Neural progenitor cell (in vitro differentiated cells): ENCODE measurements at regions not wholly inside any gene's neighbourhood (a gene's known extent, or its start where the extent isn't known, plus 50 kb on each side); places are given as distances from the start of the nearest gene placed in this dataset.

ENCODE experiments used
- DNase-seq: peaks from one replicate; pipeline ENCODE4 v3.0.0-alpha.2; 2016; ENCODE audit warnings: low spot score
- H2AFZ ChIP-seq: fragments of 200-600 bp; sonication (generic); replicated peaks from 2 replicates; pipeline ENCODE4 v1.6.1; 2016; ENCODE audit warnings: antibody characterized with exemption
- H3F3A ChIP-seq: fragments of 200-600 bp; sonication (generic); 2 replicates; pipeline ENCODE4 v1.6.1; 2016; ENCODE audit warnings: antibody characterized with exemption, low read depth
- H3K27ac ChIP-seq: fragments of 200-600 bp; sonication (generic); 2 replicates; pipeline ENCODE4 v1.5.1; 2016; ENCODE audit warnings: mild to moderate bottlenecking
- H3K27me3 ChIP-seq: fragments of 200-600 bp; sonication (generic); 2 replicates; pipeline ENCODE4 v1.6.1; 2016; ENCODE audit warnings: mild to moderate bottlenecking, moderate library complexity
- H3K36me3 ChIP-seq: fragments of 200-600 bp; sonication (generic); 2 replicates; pipeline ENCODE4 v1.5.1; 2016
- H3K4me1 ChIP-seq: fragments of 200-600 bp; sonication (generic); 2 replicates; pipeline ENCODE4 v1.6.1; 2016; ENCODE audit warnings: mixed run types
- H3K4me2 ChIP-seq: fragments of 200-600 bp; sonication (generic); 2 replicates; pipeline ENCODE4 v1.6.1; 2016
- H3K4me3 ChIP-seq: fragments of 200-600 bp; sonication (generic); 2 replicates; pipeline ENCODE4 v1.5.1; 2016
- H3K79me2 ChIP-seq: fragments of 200-600 bp; sonication (generic); 2 replicates; pipeline ENCODE4 v1.6.1; 2016; ENCODE audit warnings: low read depth
- H3K9ac ChIP-seq: fragments of 200-600 bp; sonication (generic); 2 replicates; pipeline ENCODE4 v1.6.1; 2016
- H3K9me3 ChIP-seq: fragments of 200-600 bp; sonication (generic); 2 replicates; pipeline ENCODE4 v1.5.1; 2016; ENCODE audit warnings: low read depth
- H4K20me1 ChIP-seq: fragments of 200-600 bp; sonication (generic); 2 replicates; pipeline ENCODE4 v1.6.1; 2016; ENCODE audit warnings: low read depth
- H3K27ac Mint-ChIP-seq: 3 replicates; pipeline ENCODE4 v1.8.0; 2021; ENCODE audit warnings: mixed read lengths
- H3K27me3 Mint-ChIP-seq: 2 replicates; pipeline ENCODE4 v1.8.0; 2022; ENCODE audit warnings: low read depth, mild to moderate bottlenecking, inconsistent platforms, moderate library complexity, mixed read lengths; ENCODE audit not compliant: insufficient read depth
- H3K36me3 Mint-ChIP-seq: 3 replicates; pipeline ENCODE4 v1.8.0; 2021; ENCODE audit warnings: mixed read lengths
- H3K4me1 Mint-ChIP-seq: 3 replicates; pipeline ENCODE4 v1.8.0; 2021; ENCODE audit warnings: mixed read lengths
- H3K4me3 Mint-ChIP-seq: 3 replicates; pipeline ENCODE4 v1.8.0; 2021; ENCODE audit warnings: mild to moderate bottlenecking, moderate library complexity, mixed read lengths
- H3K9me3 Mint-ChIP-seq: 3 replicates; pipeline ENCODE4 v1.8.0; 2020; ENCODE audit warnings: mixed read lengths
- CTCF ChIP-seq: fragments of 200-600 bp; sonication (generic); IDR thresholded peaks from 2 replicates; pipeline ENCODE4 v1.5.1; 2017; ENCODE audit warnings: antibody characterized with exemption, mild to moderate bottlenecking
- EZH2 ChIP-seq: fragments of 200-600 bp; sonication (generic); IDR thresholded peaks from 2 replicates; pipeline ENCODE4 v1.6.1; 2017; ENCODE audit warnings: antibody characterized with exemption, mild to moderate bottlenecking, moderate library complexity
- EZH2phosphoT487 ChIP-seq: fragments of 200-600 bp; sonication (generic); IDR thresholded peaks from 2 replicates; pipeline ENCODE4 v1.6.1; 2017; ENCODE audit warnings: antibody characterized with exemption

GRCh38 chr13:33634546-33634982 lies 183.4 kb upstream of the RFC3 start:
- H4K20me1 ChIP-seq: no peaks in the 10 kb centered on the region
- no peaks in the 10 kb centered on the region for H3K9me3 ChIP-seq
- DNase-seq: no peak
- H3K4me3 ChIP-seq: no peak overlapping the region
- H3K9me3 Mint-ChIP-seq: peaks cover 3% of the 10 kb centered on the region
- no peaks in the 10 kb centered on the region for H3K27me3 Mint-ChIP-seq
- no peak overlapping the region for H3K9ac ChIP-seq
- H2AFZ ChIP-seq: peak overlapping the region; percentile 29
- H3K4me2 ChIP-seq: no peak overlapping the region
- peaks cover 26% of the 10 kb centered on the region for H3K4me1 Mint-ChIP-seq
- no peaks in the 10 kb centered on the region for H3K79me2 ChIP-seq
- H3K27me3 ChIP-seq: no peaks in the 10 kb centered on the region
- no peaks in the 10 kb centered on the region for H3K36me3 Mint-ChIP-seq
- H3F3A ChIP-seq: no peaks in the 10 kb centered on the region
- no peak for TF ChIP-seq CTCF
- no peak for TF ChIP-seq EZH2phosphoT487
- TF ChIP-seq EZH2: no peak
- no peak overlapping the region for H3K27ac Mint-ChIP-seq
- no peaks in the 10 kb centered on the region for H3K4me1 ChIP-seq
- H3K36me3 ChIP-seq: no peaks in the 10 kb centered on the region
- H3K4me3 Mint-ChIP-seq: no peak overlapping the region
- no peak overlapping the region for H3K27ac ChIP-seq

- TF ChIP-seq EZH2: no peak
- TF ChIP-seq EZH2phosphoT487: no peak
- TF ChIP-seq CTCF: no peak
- no peaks in the 10 kb centered on the region for H3K9me3 Mint-ChIP-seq
Measured at GRCh38 chr13:33636243-33636642, 181.7 kb upstream of the RFC3 start.

GRCh38 chr13:33636955-33637670 lies 180.8 kb upstream of the RFC3 start:
- DNase-seq: no peak
- H3K4me1 Mint-ChIP-seq: peaks cover 30% of the 10 kb centered on the region
- Histone ChIP-seq H3K4me1 (peaks cover under 1% of the 10 kb centered on the region), H3K4me3 (no peak overlapping the region), H2AFZ (no peak overlapping the region), H3K79me2 (no peaks in the 10 kb centered on the region), H3K27me3 (no peaks in the 10 kb centered on the region), H3K4me2 (no peak overlapping the region), H3K27ac (no peak overlapping the region), H3K9me3 (no peaks in the 10 kb centered on the region), H3K9ac (no peak overlapping the region), H3F3A (no peaks in the 10 kb centered on the region), H4K20me1 (no peaks in the 10 kb centered on the region), H3K36me3 (no peaks in the 10 kb centered on the region)
- H3K27ac Mint-ChIP-seq: no peak overlapping the region
- no peaks in the 10 kb centered on the region for H3K36me3 Mint-ChIP-seq
- H3K9me3 Mint-ChIP-seq: no peaks in the 10 kb centered on the region
- no peak overlapping the region for H3K4me3 Mint-ChIP-seq
- TF ChIP-seq EZH2 (no peak), EZH2phosphoT487 (no peak), CTCF (no peak)
- no peaks in the 10 kb centered on the region for H3K27me3 Mint-ChIP-seq

More at GRCh38 chr13:33636243-33636642, 181.7 kb upstream of the RFC3 start:
- H3K4me3 Mint-ChIP-seq: no peak overlapping the region
- Histone ChIP-seq H3K4me1 (no peaks in the 10 kb centered on the region), H3K4me2 (no peak overlapping the region), H3K36me3 (no peaks in the 10 kb centered on the region), H3K79me2 (no peaks in the 10 kb centered on the region), H3K9ac (no peak overlapping the region), H3F3A (no peaks in the 10 kb centered on the region), H3K27me3 (no peaks in the 10 kb centered on the region), H3K9me3 (no peaks in the 10 kb centered on the region), H2AFZ (peak overlapping the region; percentile 31), H4K20me1 (no peaks in the 10 kb centered on the region), H3K27ac (no peak overlapping the region), H3K4me3 (no peak overlapping the region)
- H3K36me3 Mint-ChIP-seq: no peaks in the 10 kb centered on the region
- peak overlapping the region; percentile 95 for H3K27ac Mint-ChIP-seq
- H3K27me3 Mint-ChIP-seq: no peaks in the 10 kb centered on the region
- peaks cover 26% of the 10 kb centered on the region for H3K4me1 Mint-ChIP-seq
- no peak for DNase-seq
